ENCODE measurements at regions not wholly inside any gene's neighbourhood (a gene's known extent, or its start where the extent isn't known, plus 50 kb on each side); places are given as distances from the start of the nearest gene placed in this dataset.

- TF ChIP-seq EZH2phosphoT487 (IDR thresholded peaks at IDR 0.05; ENCODE audit: insufficient read depth, low read depth) (no peak), EZH2 (IDR thresholded peaks at IDR 0.05; ENCODE audit: insufficient read depth, poor library complexity, severe bottlenecking) (no peak)
Measured at GRCh38 chr6:164266851-164267250, 852.3 kb downstream of the QKI start.
